Mesothelial cell of epicardium (in vitro differentiated cells): ENCODE measurements at regions not wholly inside any gene's neighbourhood (a gene's known extent, or its start where the extent isn't known, plus 50 kb on each side); places are given as distances from the start of the nearest gene placed in this dataset.

Experiments used
- DNase-seq, 2 experiments: peaks; one replicate each; pipeline ENCODE4 v3.0.0; 2021; ENCODE audit warnings: low spot score in 2 of 2; ENCODE audit not compliant: unreplicated experiment in 2 of 2
- H3K27ac Mint-ChIP-seq: 2 replicates; pipeline ENCODE4 v1.8.0; 2021; ENCODE audit warnings: mixed read lengths
- H3K27me3 Mint-ChIP-seq: 2 replicates; pipeline ENCODE4 v1.8.0; 2021; ENCODE audit warnings: low read depth, mixed read lengths
- H3K36me3 Mint-ChIP-seq: 2 replicates; pipeline ENCODE4 v1.8.0; 2021; ENCODE audit warnings: mixed read lengths
- H3K4me1 Mint-ChIP-seq: 2 replicates; pipeline ENCODE4 v1.8.0; 2021; ENCODE audit warnings: mixed read lengths
- H3K4me3 Mint-ChIP-seq: 2 replicates; pipeline ENCODE4 v1.8.0; 2021; ENCODE audit warnings: mild to moderate bottlenecking, moderate library complexity, mixed read lengths
- H3K9me3 Mint-ChIP-seq: 2 replicates; pipeline ENCODE4 v1.8.0; 2021; ENCODE audit warnings: mixed read lengths
- CTCF ChIP-seq: fragments of 200-600 bp; sonication (generic); IDR thresholded peaks from one replicate; pipeline ENCODE4 v1.5.0; 2021; ENCODE audit warnings: antibody characterized with exemption; ENCODE audit not compliant: unreplicated experiment

GRCh38 chr2:4678927-4679326 is 975.6 kb downstream of the DCDC2C start:
- no peak for TF ChIP-seq CTCF
- no peaks in the 10 kb centered on the region for H3K27me3 Mint-ChIP-seq
- H3K4me1 Mint-ChIP-seq: no peaks in the 10 kb centered on the region
- no peak for DNase-seq
- H3K27ac Mint-ChIP-seq: no peak overlapping the region
- H3K36me3 Mint-ChIP-seq: no peaks in the 10 kb centered on the region
- no peak overlapping the region for H3K4me3 Mint-ChIP-seq
- no peaks in the 10 kb centered on the region for H3K9me3 Mint-ChIP-seq

GRCh38 chr2:4679391-4679790 is 976.0 kb downstream of the DCDC2C start:
- H3K27me3 Mint-ChIP-seq: no peaks in the 10 kb centered on the region
- no peak for TF ChIP-seq CTCF
- H3K4me3 Mint-ChIP-seq: no peak overlapping the region
- no peak for DNase-seq
- H3K9me3 Mint-ChIP-seq: no peaks in the 10 kb centered on the region
- H3K27ac Mint-ChIP-seq: no peak overlapping the region
- peaks cover 1% of the 10 kb centered on the region for H3K4me1 Mint-ChIP-seq
- no peaks in the 10 kb centered on the region for H3K36me3 Mint-ChIP-seq

- H3K4me1 Mint-ChIP-seq: peaks cover 13% of the 10 kb centered on the region
- H3K4me3 Mint-ChIP-seq: no peak overlapping the region
- H3K27me3 Mint-ChIP-seq: no peaks in the 10 kb centered on the region
- no peak overlapping the region for H3K27ac Mint-ChIP-seq
- no peak for DNase-seq
- H3K36me3 Mint-ChIP-seq: no peaks in the 10 kb centered on the region
- TF ChIP-seq CTCF: no peak
- peaks cover 4% of the 10 kb centered on the region for H3K9me3 Mint-ChIP-seq
Observed at GRCh38 chr2:4684921-4685320, 981.5 kb downstream of the DCDC2C start.

GRCh38 chr2:4690913-4691312 is 987.5 kb downstream of the DCDC2C start:
- no peaks in the 10 kb centered on the region for H3K36me3 Mint-ChIP-seq
- peaks cover 4% of the 10 kb centered on the region for H3K9me3 Mint-ChIP-seq
- H3K27me3 Mint-ChIP-seq: no peaks in the 10 kb centered on the region
- no peak for DNase-seq
- H3K4me3 Mint-ChIP-seq: no peak overlapping the region
- peaks cover 14% of the 10 kb centered on the region for H3K4me1 Mint-ChIP-seq
- H3K27ac Mint-ChIP-seq: no peak overlapping the region
- TF ChIP-seq CTCF: no peak

GRCh38 chr2:4693266-4693665 is 989.9 kb downstream of the DCDC2C start:
- H3K4me3 Mint-ChIP-seq: no peak overlapping the region
- H3K9me3 Mint-ChIP-seq: no peaks in the 10 kb centered on the region
- DNase-seq: no peak
- H3K27ac Mint-ChIP-seq: no peak overlapping the region
- peaks cover 7% of the 10 kb centered on the region for H3K4me1 Mint-ChIP-seq
- no peak for TF ChIP-seq CTCF
- H3K27me3 Mint-ChIP-seq: no peaks in the 10 kb centered on the region
- no peaks in the 10 kb centered on the region for H3K36me3 Mint-ChIP-seq

GRCh38 chr2:4695281-4695861 is 992.0 kb downstream of the DCDC2C start:
- no peak for DNase-seq
- Mint-ChIP-seq H3K27me3 (no peaks in the 10 kb centered on the region), H3K36me3 (no peaks in the 10 kb centered on the region), H3K27ac (no peak overlapping the region), H3K4me3 (no peak overlapping the region), H3K9me3 (no peaks in the 10 kb centered on the region), H3K4me1 (peaks cover 3% of the 10 kb centered on the region)
- no peak for TF ChIP-seq CTCF
